ENCODE measurements at regions not wholly inside any gene's neighbourhood (a gene's known extent, or its start where the extent isn't known, plus 50 kb on each side); places are given as distances from the start of the nearest gene placed in this dataset.

GRCh38 chr13:105959876-105960275 is 575.6 kb downstream of the EFNB2 start:
- no peaks in the 10 kb centered on the region for H3K4me1 ChIP-seq (ENCODE audit: control insufficient read depth, insufficient read depth, low read length)
- TF ChIP-seq PRDM2 (tag by site-specific recombination; IDR thresholded peaks at IDR 0.05; ENCODE audit: borderline replicate concordance) (no peak), ZNF473 (tag by site-specific recombination; IDR thresholded peaks at IDR 0.05) (no peak), ZNF280D (tag by site-specific recombination; IDR thresholded peaks at IDR 0.05) (no peak), ZSCAN30 (tag by site-specific recombination; IDR thresholded peaks at IDR 0.05) (no peak), ZBTB8A (tag by site-specific recombination; IDR thresholded peaks at IDR 0.05) (no peak), ZFP69B (tag by site-specific recombination; IDR thresholded peaks at IDR 0.05) (no peak), RBAK (tag by site-specific recombination; IDR thresholded peaks at IDR 0.05) (no peak), KLF16 (tag by site-specific recombination; IDR thresholded peaks at IDR 0.05) (no peak), TSHZ1 (tag by site-specific recombination; IDR thresholded peaks at IDR 0.05; ENCODE audit: borderline replicate concordance) (no peak), ZNF449 (tag by site-specific recombination; IDR thresholded peaks at IDR 0.05) (no peak), ZNF214 (tag by site-specific recombination; IDR thresholded peaks at IDR 0.05; ENCODE audit: borderline replicate concordance) (no peak), ZNF621 (tag by site-specific recombination; IDR thresholded peaks at IDR 0.05) (no peak), ZSCAN5A (tag by site-specific recombination; IDR thresholded peaks at IDR 0.05) (no peak), ZBTB21 (tag by site-specific recombination; IDR thresholded peaks at IDR 0.05) (no peak), ZNF114 (tag by site-specific recombination; IDR thresholded peaks at IDR 0.05) (no peak), ZNF221 (tag by site-specific recombination; IDR thresholded peaks at IDR 0.05; ENCODE audit: borderline replicate concordance) (no peak), ZNF792 (tag by site-specific recombination; IDR thresholded peaks at IDR 0.05) (no peak), ZNF423 (tag by site-specific recombination; IDR thresholded peaks at IDR 0.05) (no peak), ZNF266 (tag by site-specific recombination; IDR thresholded peaks at IDR 0.05; ENCODE audit: low read depth) (no peak)
- no peaks in the 10 kb centered on the region for H3K9me3 ChIP-seq (ENCODE audit: control insufficient read depth, insufficient read depth, low read depth, low read length)
- no peak overlapping the region for H3K27ac ChIP-seq (ENCODE audit: extremely low read depth, low read depth, low read length)
- CTCF ChIA-PET, result no interaction called here
- POLR2A ChIA-PET, result no interaction called here
- H3K4me3 ChIP-seq (ENCODE audit: low read depth, low read length), result no peak overlapping the region
- H3K36me3 ChIP-seq (ENCODE audit: control insufficient read depth in 2 of 2, insufficient read depth in 1 of 2, low read length in 2 of 2), result no peaks in the 10 kb centered on the region
